H1 (cell line): ENCODE measurements at regions not wholly inside any gene's neighbourhood (a gene's known extent, or its start where the extent isn't known, plus 50 kb on each side); places are given as distances from the start of the nearest gene placed in this dataset.

ENCODE experiments used
- ATF3 ChIP-seq: IDR thresholded peaks from 2 replicates; pipeline ENCODE4 v1.6.1; 2011; ENCODE audit warnings: low read depth, mild to moderate bottlenecking, low read length; ENCODE audit not compliant: insufficient read depth
- CREB1 ChIP-seq: IDR thresholded peaks from 2 replicates; pipeline ENCODE4 v1.6.1; 2012; ENCODE audit warnings: inconsistent platforms
- GABPA ChIP-seq: IDR thresholded peaks from 2 replicates; pipeline ENCODE4 v1.6.1; 2011; ENCODE audit warnings: mild to moderate bottlenecking, low read length, moderate library complexity, borderline replicate concordance; ENCODE audit not compliant: insufficient read depth
- RAD21 ChIP-seq, 2 experiments: IDR thresholded peaks in 1 of 2; conservative IDR thresholded peaks in 1 of 2; 2 replicates each; pipeline ENCODE4 v1.6.1; 2011; ENCODE audit warnings: low read depth in 2 of 2, low read length in 2 of 2, improper control_type of control experiment in 1 of 2, inconsistent platforms in 1 of 2, mild to moderate bottlenecking in 1 of 2, moderate library complexity in 1 of 2
- RBBP5 ChIP-seq: IDR thresholded peaks from 2 replicates; pipeline ENCODE4 v1.7.1; 2012; ENCODE audit warnings: low read depth, mild to moderate bottlenecking, inconsistent platforms, low read length, moderate library complexity, borderline replicate concordance
- RFX5 ChIP-seq: IDR thresholded peaks from 2 replicates; pipeline ENCODE4 v1.6.1; 2011; ENCODE audit warnings: low read depth, low read length, improper control_type of control experiment, borderline replicate concordance
- RXRA ChIP-seq: IDR thresholded peaks from 2 replicates; pipeline ENCODE4 v1.6.1; 2011; ENCODE audit warnings: low read depth, mild to moderate bottlenecking, low read length, moderate library complexity; ENCODE audit not compliant: insufficient read depth

- TF ChIP-seq ATF3 = no peak
- no peak for TF ChIP-seq RAD21 (IDR thresholded peaks at IDR 0.05 in 1 of 2, conservative IDR thresholded peaks at IDR 0.05 in 1 of 2; ENCODE audit: low read depth in 2 of 2, low read length in 2 of 2)
- no peak for TF ChIP-seq CREB1
- TF ChIP-seq RBBP5 = no peak
- TF ChIP-seq GABPA = no peak
- no peak for TF ChIP-seq RFX5
- TF ChIP-seq RXRA = no peak
These were observed 364.9 kb downstream of the SS18 start (continued) for GRCh38 chr18:25725501-25725900.
